H9 (cell line): ENCODE measurements at regions not wholly inside any gene's neighbourhood (a gene's known extent, or its start where the extent isn't known, plus 50 kb on each side); places are given as distances from the start of the nearest gene placed in this dataset.

Source experiments
- DNase-seq: peaks from one replicate; pipeline ENCODE4 v3.0.0-alpha.2; 2017
- H2AFZ ChIP-seq: one replicate; pipeline ENCODE4 v1.6.1; 2013; ENCODE audit warnings: mild to moderate bottlenecking, low read length, control low read depth, moderate library complexity
- H2AK5ac ChIP-seq: 2 replicates; pipeline ENCODE4 v1.6.1; 2013; ENCODE audit warnings: low read length, control low read depth, mixed read lengths; ENCODE audit not compliant: insufficient read length
- H2BK120ac ChIP-seq: one replicate; pipeline ENCODE4 v1.6.1; 2013; ENCODE audit warnings: low read depth, mild to moderate bottlenecking, low read length, control low read depth, inconsistent platforms; ENCODE audit not compliant: poor library complexity, severe bottlenecking
- H2BK12ac ChIP-seq: 2 replicates; pipeline ENCODE4 v1.6.1; 2013; ENCODE audit warnings: low read length, control low read depth, mixed read lengths, low read depth; ENCODE audit not compliant: insufficient read length
- H2BK15ac ChIP-seq: 2 replicates; pipeline ENCODE4 v1.6.1; 2013; ENCODE audit warnings: low read depth, low read length, control low read depth
- H2BK20ac ChIP-seq: one replicate; pipeline ENCODE4 v1.6.1; 2013; ENCODE audit warnings: low read depth, mild to moderate bottlenecking, low read length, control low read depth, inconsistent platforms; ENCODE audit not compliant: poor library complexity, severe bottlenecking
- H2BK5ac ChIP-seq: 2 replicates; pipeline ENCODE4 v1.6.1; 2013; ENCODE audit warnings: low read length, control low read depth, mixed read lengths; ENCODE audit not compliant: insufficient read length
- H3K14ac ChIP-seq: 2 replicates; pipeline ENCODE4 v1.6.1; 2013; ENCODE audit warnings: low read length, control low read depth; ENCODE audit not compliant: insufficient read depth
- H3K18ac ChIP-seq: 2 replicates; pipeline ENCODE4 v1.6.1; 2013; ENCODE audit warnings: low read depth, mild to moderate bottlenecking, mixed read lengths, low read length, control low read depth; ENCODE audit not compliant: insufficient read length
- H3K23ac ChIP-seq: 2 replicates; pipeline ENCODE4 v1.6.1; 2013; ENCODE audit warnings: low read length, control low read depth, mixed read lengths, low read depth; ENCODE audit not compliant: insufficient read length
- H3K23me2 ChIP-seq: 2 replicates; pipeline ENCODE4 v1.6.1; 2013; ENCODE audit warnings: low read depth, mild to moderate bottlenecking, mixed read lengths, low read length, control low read depth; ENCODE audit not compliant: insufficient read length, poor library complexity, severe bottlenecking
- H3K27ac ChIP-seq: 2 replicates; pipeline ENCODE4 v1.5.1; 2013; ENCODE audit warnings: low read length, control low read depth, mixed read lengths, low read depth; ENCODE audit not compliant: insufficient read length
- H3K27me3 ChIP-seq: 2 replicates; pipeline ENCODE4 v1.6.1; 2013; ENCODE audit warnings: low read length, control low read depth, inconsistent platforms; ENCODE audit not compliant: insufficient read depth
- H3K4ac ChIP-seq: 2 replicates; pipeline ENCODE4 v1.6.1; 2013; ENCODE audit warnings: low read depth, mild to moderate bottlenecking, control low read depth, inconsistent platforms, low read length, moderate library complexity
- H3K4me1 ChIP-seq: 2 replicates; pipeline ENCODE4 v1.6.1; 2013; ENCODE audit warnings: low read length, control low read depth, inconsistent platforms; ENCODE audit not compliant: insufficient read depth
- H3K4me2 ChIP-seq: 2 replicates; pipeline ENCODE4 v1.6.1; 2013; ENCODE audit warnings: low read length, control low read depth, mixed read lengths; ENCODE audit not compliant: insufficient read length, insufficient read depth
- H3K56ac ChIP-seq: 2 replicates; pipeline ENCODE4 v1.6.1; 2013; ENCODE audit warnings: low read depth, mild to moderate bottlenecking, mixed read lengths, low read length, control low read depth; ENCODE audit not compliant: insufficient read length
- H3K79me1 ChIP-seq: 2 replicates; pipeline ENCODE4 v1.6.1; 2013; ENCODE audit warnings: low read depth, mild to moderate bottlenecking, moderate library complexity, low read length, control low read depth, inconsistent platforms; ENCODE audit not compliant: insufficient read depth, poor library complexity, severe bottlenecking
- H3K79me2 ChIP-seq: 2 replicates; pipeline ENCODE4 v1.6.1; 2013; ENCODE audit warnings: low read length, control low read depth, inconsistent platforms; ENCODE audit not compliant: insufficient read depth
- H3K9ac ChIP-seq: 2 replicates; pipeline ENCODE4 v1.6.1; 2013; ENCODE audit warnings: low read length, control low read depth, mixed read lengths; ENCODE audit not compliant: insufficient read length; ENCODE audit errors: extremely low read depth
- H3K9me3 ChIP-seq: one replicate; pipeline ENCODE4 v1.6.1; 2013; ENCODE audit warnings: low read depth, low read length, inconsistent platforms; ENCODE audit not compliant: control insufficient read depth
- H3T11ph ChIP-seq: one replicate; pipeline ENCODE4 v1.6.1; 2013; ENCODE audit warnings: mild to moderate bottlenecking, low read length, control low read depth, inconsistent platforms
- H4K20me1 ChIP-seq: one replicate; pipeline ENCODE4 v1.6.1; 2013; ENCODE audit not compliant: control insufficient read depth, insufficient read length, insufficient read depth
- H4K5ac ChIP-seq: 2 replicates; pipeline ENCODE4 v1.6.1; 2013; ENCODE audit warnings: low read depth, mild to moderate bottlenecking, mixed read lengths, low read length, control low read depth; ENCODE audit not compliant: insufficient read length
- H4K8ac ChIP-seq: replicated peaks from 2 replicates; pipeline ENCODE4 v1.6.1; 2013; ENCODE audit warnings: low read length, control low read depth, mixed read lengths, low read depth; ENCODE audit not compliant: insufficient read length
- H4K91ac ChIP-seq: 2 replicates; pipeline ENCODE4 v1.6.1; 2013; ENCODE audit warnings: low read depth, mild to moderate bottlenecking, moderate library complexity, mixed read lengths, low read length, control low read depth; ENCODE audit not compliant: insufficient read length
- H3K27ac Mint-ChIP-seq, 3 experiments: 2 replicates in 2 of 3; 3 replicates in 1 of 3; pipeline ENCODE4 v1.8.0; 2020 to 2021; ENCODE audit warnings: mixed read lengths in 3 of 3, mild to moderate bottlenecking in 1 of 3, moderate library complexity in 1 of 3
- H3K27me3 Mint-ChIP-seq: 2 replicates; pipeline ENCODE4 v1.8.0; 2021; ENCODE audit warnings: low read depth, mild to moderate bottlenecking, moderate library complexity, mixed read lengths
- H3K36me3 Mint-ChIP-seq, 3 experiments: 2 replicates in 2 of 3; 3 replicates in 1 of 3; pipeline ENCODE4 v1.8.0; 2020 to 2021; ENCODE audit warnings: low read depth in 3 of 3, mixed read lengths in 3 of 3; ENCODE audit not compliant: insufficient read depth in 1 of 3
- H3K4me1 Mint-ChIP-seq, 2 experiments: 2 replicates each; pipeline ENCODE4 v1.8.0; 2020; ENCODE audit warnings: mixed read lengths in 2 of 2
- H3K4me3 Mint-ChIP-seq, 2 experiments: 2 replicates in 1 of 2; 3 replicates in 1 of 2; pipeline ENCODE4 v1.8.0; 2020 to 2021; ENCODE audit warnings: mild to moderate bottlenecking in 2 of 2, mixed read lengths in 2 of 2, moderate library complexity in 1 of 2
- H3K9me3 Mint-ChIP-seq, 2 experiments: 2 replicates in 1 of 2; 3 replicates in 1 of 2; pipeline ENCODE4 v1.8.0; 2020; ENCODE audit warnings: mild to moderate bottlenecking in 2 of 2, mixed read lengths in 2 of 2, moderate library complexity in 1 of 2
- TF ChIP-seq, protein P1 (sequence below): fragments of 200-600 bp; sonication (generic); conservative IDR thresholded peaks from 3 replicates; pipeline ENCODE4 v1.8.0; 2021; ENCODE audit warnings: antibody characterized with exemption, mild to moderate bottlenecking

GRCh38 chr10:23656735-23657134 lies 217.9 kb downstream of the OTUD1 start:
- H2BK5ac ChIP-seq, result no peak overlapping the region
- H3K4me1 ChIP-seq, result no peaks in the 10 kb centered on the region
- no peak overlapping the region for H3K23ac ChIP-seq
- H4K8ac ChIP-seq, result no peak overlapping the region
- H3K9ac ChIP-seq, result no peak overlapping the region
- H3K36me3 Mint-ChIP-seq, result no peaks in the 10 kb centered on the region
- no peak overlapping the region for H3K27ac ChIP-seq
- H3K18ac ChIP-seq, result no peak overlapping the region
- no peak overlapping the region for H2AFZ ChIP-seq
- peaks cover 3% of the 10 kb centered on the region; the same call in 1 of the 2 replicates for H3K27me3 Mint-ChIP-seq
- TF ChIP-seq, protein P1, sequence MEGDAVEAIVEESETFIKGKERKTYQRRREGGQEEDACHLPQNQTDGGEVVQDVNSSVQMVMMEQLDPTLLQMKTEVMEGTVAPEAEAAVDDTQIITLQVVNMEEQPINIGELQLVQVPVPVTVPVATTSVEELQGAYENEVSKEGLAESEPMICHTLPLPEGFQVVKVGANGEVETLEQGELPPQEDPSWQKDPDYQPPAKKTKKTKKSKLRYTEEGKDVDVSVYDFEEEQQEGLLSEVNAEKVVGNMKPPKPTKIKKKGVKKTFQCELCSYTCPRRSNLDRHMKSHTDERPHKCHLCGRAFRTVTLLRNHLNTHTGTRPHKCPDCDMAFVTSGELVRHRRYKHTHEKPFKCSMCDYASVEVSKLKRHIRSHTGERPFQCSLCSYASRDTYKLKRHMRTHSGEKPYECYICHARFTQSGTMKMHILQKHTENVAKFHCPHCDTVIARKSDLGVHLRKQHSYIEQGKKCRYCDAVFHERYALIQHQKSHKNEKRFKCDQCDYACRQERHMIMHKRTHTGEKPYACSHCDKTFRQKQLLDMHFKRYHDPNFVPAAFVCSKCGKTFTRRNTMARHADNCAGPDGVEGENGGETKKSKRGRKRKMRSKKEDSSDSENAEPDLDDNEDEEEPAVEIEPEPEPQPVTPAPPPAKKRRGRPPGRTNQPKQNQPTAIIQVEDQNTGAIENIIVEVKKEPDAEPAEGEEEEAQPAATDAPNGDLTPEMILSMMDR, result peak; percentile 72
- H3K14ac ChIP-seq, result no peak overlapping the region
- no peaks in the 10 kb centered on the region for H3K9me3 ChIP-seq
- H3K56ac ChIP-seq, result no peak overlapping the region
- H3K4me2 ChIP-seq, result no peak overlapping the region
- H2BK15ac ChIP-seq, result no peak overlapping the region
- H2BK12ac ChIP-seq, result no peak overlapping the region
- H3K4ac ChIP-seq, result no peak overlapping the region
- H3K4me3 Mint-ChIP-seq, result no peak overlapping the region; a peak in 1 of 5 replicates
- H2AK5ac ChIP-seq, result no peak overlapping the region
- H3K9me3 Mint-ChIP-seq, result no peaks in the 10 kb centered on the region
- no peaks in the 10 kb centered on the region for H4K20me1 ChIP-seq
- H2BK120ac ChIP-seq, result no peak overlapping the region
- H3K79me1 ChIP-seq, result no peaks in the 10 kb centered on the region
- no peaks in the 10 kb centered on the region for H3K23me2 ChIP-seq
- H3K4me1 Mint-ChIP-seq, result peaks cover 13 to 16% of the 10 kb centered on the region in 2 experiments
- no peaks in the 10 kb centered on the region for H3K79me2 ChIP-seq
- H4K91ac ChIP-seq, result no peak overlapping the region
- no peak overlapping the region for H3T11ph ChIP-seq
- H3K27me3 ChIP-seq, result no peaks in the 10 kb centered on the region
- no peak overlapping the region for H4K5ac ChIP-seq
- DNase-seq, result no peak
- no peak overlapping the region for H3K27ac Mint-ChIP-seq
- no peak overlapping the region for H2BK20ac ChIP-seq
